HCT116 (cell line): ENCODE measurements at regions not wholly inside any gene's neighbourhood (a gene's known extent, or its start where the extent isn't known, plus 50 kb on each side); places are given as distances from the start of the nearest gene placed in this dataset.
A peak's percentile ranks its signal among the peaks of the same experiment; 100 is the strongest.

Experiments used
- ATAC-seq: fragments of 200-7000 bp; cut with Tn5 transposase; 2 replicates; pipeline ENCODE4 v1.9.1; 2020; ENCODE audit warnings: mild to moderate bottlenecking, moderate library complexity
- BruUV-seq: library from RNA; stranded (reverse); fragments of 400-500 nt; replicated peaks from 2 replicates; lab custom pipeline; 2021; lab: Mats Ljungman, UMichigan
- CTCF ChIA-PET: fragments of 300-600 bp; sonication (Branson Sonifier 250); formaldehyde crosslinking; loops from one replicate; lab custom pipeline; 2021; ENCODE audit warnings: antibody characterized with exemption; lab: Charles Lee
- POLR2A ChIA-PET: fragments of 300-600, 350-600 bp; sonication (Branson Sonifier 250); formaldehyde crosslinking; loops from one replicate; lab custom pipeline; 2021; ENCODE audit warnings: antibody characterized with exemption; lab: Charles Lee
- RAD21 ChIA-PET, 2 experiments: fragments of 300-600 bp; sonication (Branson Sonifier 250); formaldehyde crosslinking; loops; one replicate each; lab custom pipeline; 2023; ENCODE audit warnings: low total read pairs in 2 of 2; ENCODE audit not compliant: uncharacterized antibody in 2 of 2, unreplicated experiment in 2 of 2, low non-redundant PET in 1 of 2; lab: Charles Lee
- DNase-seq: peaks from one replicate; pipeline ENCODE4 v3.0.0-alpha.2; 2010; ENCODE audit warnings: low read depth, low spot score
- H2AFZ ChIP-seq: fragments of 200-600 bp; shearing (Covaris generic), sonication (generic); 2 replicates; pipeline ENCODE4 v1.6.1; 2017; ENCODE audit warnings: low read depth, mixed run types, mixed read lengths, antibody characterized with exemption, low read length; ENCODE audit not compliant: poor library complexity, severe bottlenecking
- H3K27ac ChIP-seq: 2 replicates; pipeline ENCODE4 v1.5.1; 2012; ENCODE audit warnings: low read depth, low read length
- H3K27me3 ChIP-seq: fragments of 200-600 bp; sonication (generic); 2 replicates; pipeline ENCODE4 v1.6.1; 2016; ENCODE audit warnings: mixed run types, low read length, mixed read lengths; ENCODE audit not compliant: insufficient read depth
- H3K36me3 ChIP-seq, 2 experiments: fragments of 200-500 bp in 1 of 2; fragments of 200-600 bp in 1 of 2; sonication (Bioruptor generic) in 1 of 2; sonication (generic) in 1 of 2; 2 replicates each; pipeline versions ENCODE4 v1.5.1 to v1.6.1; 2014 to 2016; ENCODE audit warnings: low read length in 2 of 2, inconsistent platforms in 1 of 2, mixed read lengths in 1 of 2, mixed run types in 1 of 2; ENCODE audit not compliant: insufficient read depth in 2 of 2, control insufficient read depth in 1 of 2
- H3K4me1 ChIP-seq, 2 experiments: fragments of 200-600 bp in 1 of 2; sonication (generic) in 1 of 2; 2 replicates each; pipeline versions ENCODE4 v1.5.1 to v1.6.1; 2012 to 2017; ENCODE audit warnings: low read length in 2 of 2, inconsistent platforms in 1 of 2, mild to moderate bottlenecking in 1 of 2, mixed read lengths in 1 of 2, mixed run types in 1 of 2, moderate library complexity in 1 of 2; ENCODE audit not compliant: insufficient read depth in 2 of 2, control insufficient read depth in 1 of 2
- H3K4me2 ChIP-seq: fragments of 200-600 bp; sonication (generic); 2 replicates; pipeline ENCODE4 v1.6.1; 2017; ENCODE audit warnings: mixed run types, low read length, mixed read lengths
- H3K4me3 ChIP-seq, 2 experiments: fragments of 200-600 bp in 1 of 2; sonication (generic) in 1 of 2; replicated peaks in 1 of 2; 2 replicates each; pipeline ENCODE4 v1.5.1; 2011 to 2016; ENCODE audit warnings: low read length in 2 of 2, control low read depth in 1 of 2, low read depth in 1 of 2, mild to moderate bottlenecking in 1 of 2, mixed read lengths in 1 of 2, mixed run types in 1 of 2
- H3K79me2 ChIP-seq: fragments of 200-600 bp; sonication (generic); 2 replicates; pipeline ENCODE4 v1.6.1; 2017; ENCODE audit warnings: mild to moderate bottlenecking, mixed run types, low read length, moderate library complexity, mixed read lengths; ENCODE audit not compliant: insufficient read depth
- H3K9ac ChIP-seq: fragments of 200-600 bp; sonication (generic); 2 replicates; pipeline ENCODE4 v1.6.1; 2016; ENCODE audit warnings: low read length, mixed read lengths
- H3K9me2 ChIP-seq: fragments of 200-600 bp; sonication (generic), shearing (Covaris generic); 2 replicates; pipeline ENCODE4 v1.6.1; 2017; ENCODE audit warnings: mixed run types, mild to moderate bottlenecking, moderate library complexity; ENCODE audit not compliant: insufficient read depth
- H3K9me3 ChIP-seq, 2 experiments: fragments of 200-500 bp in 1 of 2; fragments of 200-600 bp in 1 of 2; sonication (Bioruptor generic) in 1 of 2; sonication (generic) in 1 of 2; 2 replicates each; pipeline ENCODE4 v1.6.1; 2014 to 2017; ENCODE audit warnings: low read length in 2 of 2, mixed read lengths in 2 of 2, inconsistent platforms in 1 of 2, low read depth in 1 of 2, mild to moderate bottlenecking in 1 of 2, mixed run types in 1 of 2, moderate library complexity in 1 of 2; ENCODE audit not compliant: control insufficient read depth in 1 of 2, insufficient read depth in 1 of 2
- H4K20me1 ChIP-seq: fragments of 200-600 bp; sonication (generic), shearing (Covaris generic); 2 replicates; pipeline ENCODE4 v1.6.1; 2017; ENCODE audit warnings: mixed run types, mild to moderate bottlenecking, moderate library complexity; ENCODE audit not compliant: insufficient read depth
- ATF3 ChIP-seq: IDR thresholded peaks from 2 replicates; pipeline ENCODE4 v1.6.1; 2012
- CBX3 ChIP-seq: IDR thresholded peaks from 2 replicates; pipeline ENCODE4 v1.6.1; 2012; ENCODE audit warnings: low read depth
- EZH2 ChIP-seq: fragments of 200-600 bp; sonication (generic); IDR thresholded peaks from 2 replicates; pipeline ENCODE4 v1.6.1; 2017; ENCODE audit warnings: antibody characterized with exemption, mixed run types
- JUND ChIP-seq: IDR thresholded peaks from 2 replicates; pipeline ENCODE4 v1.6.1; 2012
- MAX ChIP-seq: IDR thresholded peaks from 2 replicates; pipeline ENCODE4 v1.6.1; 2012
- POLR2A ChIP-seq: IDR thresholded peaks from 2 replicates; pipeline ENCODE4 v1.7.0; 2011; ENCODE audit warnings: borderline replicate concordance; ENCODE audit not compliant: insufficient read depth, insufficient read length; ENCODE audit errors: extremely low read depth
- RAD21 ChIP-seq: IDR thresholded peaks from 2 replicates; pipeline ENCODE4 v1.6.1; 2012; ENCODE audit warnings: low read depth, mild to moderate bottlenecking
- SIN3A ChIP-seq: IDR thresholded peaks from 2 replicates; pipeline ENCODE4 v1.6.1; 2012; ENCODE audit warnings: low read depth
- SP1 ChIP-seq: IDR thresholded peaks from 2 replicates; pipeline ENCODE4 v1.6.1; 2012; ENCODE audit warnings: low read depth
- SRF ChIP-seq: IDR thresholded peaks from 2 replicates; pipeline ENCODE4 v1.6.1; 2012; ENCODE audit warnings: low read depth
- ZFX ChIP-seq: fragments of 450-650 bp; IDR thresholded peaks from 2 replicates; pipeline ENCODE4 v1.6.1; 2017
- intact Hi-C: fragments of 100-400 bp; cut with micrococcal nuclease; formaldehyde crosslinking; loops from 2 replicates; pipeline ENCODE4 v1.10.0; 2022
- TF ChIP-seq, protein P1 (sequence below), 3 experiments: fragments of 200-600 bp in 1 of 3; sonication (generic) in 1 of 3; IDR thresholded peaks in 2 of 3; conservative IDR thresholded peaks in 1 of 3; 2 replicates each; pipeline ENCODE4 v1.5.1; 2012 to 2017; ENCODE audit warnings: low read depth in 2 of 3, low read length in 2 of 3, antibody characterized with exemption in 1 of 3, borderline replicate concordance in 1 of 3, control low read depth in 1 of 3, mild to moderate bottlenecking in 1 of 3, mixed read lengths in 1 of 3, mixed run types in 1 of 3, moderate library complexity in 1 of 3; ENCODE audit not compliant: insufficient read depth in 1 of 3
- TF ChIP-seq, protein P2 (sequence below): IDR thresholded peaks from 2 replicates; pipeline ENCODE4 v1.6.1; 2011; ENCODE audit warnings: mild to moderate bottlenecking, low read length, moderate library complexity; ENCODE audit not compliant: insufficient replicate concordance; ENCODE audit errors: extremely low read depth

- intact Hi-C loops, result no loop called here
Measured at GRCh38 chr4:54378461-54378860, 149.4 kb downstream of the PDGFRA start.

GRCh38 chr4:54384152-54384551 is 155.1 kb downstream of the PDGFRA start:
- peaks cover 12% of the 10 kb centered on the region; the same call in 1 of the 2 replicates for H3K27me3 ChIP-seq
- no peaks in the 10 kb centered on the region for H3K79me2 ChIP-seq
- ChIA-PET RAD21 (no interaction called here), CTCF (no interaction called here), POLR2A (no interaction called here)
- no peak overlapping the region for H2AFZ ChIP-seq
- H4K20me1 ChIP-seq, result no peaks in the 10 kb centered on the region
- H3K4me3 ChIP-seq, result no peak overlapping the region
- DNase-seq, result no peak
- no peak overlapping the region for H3K9ac ChIP-seq
- no peaks in the 10 kb centered on the region for H3K36me3 ChIP-seq
- H3K9me2 ChIP-seq, result no peaks in the 10 kb centered on the region
- ATAC-seq, result peak; percentile 20; the same call in 1 of the 2 replicates
- no peak overlapping the region for H3K27ac ChIP-seq
- intact Hi-C loops, result no loop called here
- H3K4me2 ChIP-seq, result no peak overlapping the region
- no TSS peak for BruUV-seq
- H3K4me1 ChIP-seq, result no peaks in the 10 kb centered on the region
- no peak for TF ChIP-seq EZH2
- TF ChIP-seq POLR2A, result no peak
- no peak for TF ChIP-seq ZFX
- TF ChIP-seq SP1, result no peak
- TF ChIP-seq JUND, result no peak
- no peak for TF ChIP-seq CBX3
- TF ChIP-seq, protein P1, sequence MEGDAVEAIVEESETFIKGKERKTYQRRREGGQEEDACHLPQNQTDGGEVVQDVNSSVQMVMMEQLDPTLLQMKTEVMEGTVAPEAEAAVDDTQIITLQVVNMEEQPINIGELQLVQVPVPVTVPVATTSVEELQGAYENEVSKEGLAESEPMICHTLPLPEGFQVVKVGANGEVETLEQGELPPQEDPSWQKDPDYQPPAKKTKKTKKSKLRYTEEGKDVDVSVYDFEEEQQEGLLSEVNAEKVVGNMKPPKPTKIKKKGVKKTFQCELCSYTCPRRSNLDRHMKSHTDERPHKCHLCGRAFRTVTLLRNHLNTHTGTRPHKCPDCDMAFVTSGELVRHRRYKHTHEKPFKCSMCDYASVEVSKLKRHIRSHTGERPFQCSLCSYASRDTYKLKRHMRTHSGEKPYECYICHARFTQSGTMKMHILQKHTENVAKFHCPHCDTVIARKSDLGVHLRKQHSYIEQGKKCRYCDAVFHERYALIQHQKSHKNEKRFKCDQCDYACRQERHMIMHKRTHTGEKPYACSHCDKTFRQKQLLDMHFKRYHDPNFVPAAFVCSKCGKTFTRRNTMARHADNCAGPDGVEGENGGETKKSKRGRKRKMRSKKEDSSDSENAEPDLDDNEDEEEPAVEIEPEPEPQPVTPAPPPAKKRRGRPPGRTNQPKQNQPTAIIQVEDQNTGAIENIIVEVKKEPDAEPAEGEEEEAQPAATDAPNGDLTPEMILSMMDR (IDR thresholded peaks at IDR 0.05 in 2 of 3, conservative IDR thresholded peaks at IDR 0.05 in 1 of 3; ENCODE audit: borderline replicate concordance in 1 of 3, insufficient read depth in 1 of 3, low read depth in 2 of 3, low read length in 2 of 3), result no peak
- TF ChIP-seq SIN3A, result no peak
- TF ChIP-seq, all 23 proteins: peak for 0
- H3K9me3 ChIP-seq, result no peaks in the 10 kb centered on the region

More at GRCh38 chr4:54378461-54378860, 149.4 kb downstream of the PDGFRA start:
- no peaks in the 10 kb centered on the region for H3K79me2 ChIP-seq
- H3K9ac ChIP-seq, result no peak overlapping the region
- no peak overlapping the region for H2AFZ ChIP-seq
- H3K4me3 ChIP-seq, result no peak overlapping the region
- POLR2A ChIA-PET, result no interaction called here
- no peak for TF ChIP-seq RAD21
- TF ChIP-seq ATF3, result no peak
- TF ChIP-seq MAX, result no peak
- TF ChIP-seq SRF, result no peak
- TF ChIP-seq CBX3, result no peak
- TF ChIP-seq, protein P2, sequence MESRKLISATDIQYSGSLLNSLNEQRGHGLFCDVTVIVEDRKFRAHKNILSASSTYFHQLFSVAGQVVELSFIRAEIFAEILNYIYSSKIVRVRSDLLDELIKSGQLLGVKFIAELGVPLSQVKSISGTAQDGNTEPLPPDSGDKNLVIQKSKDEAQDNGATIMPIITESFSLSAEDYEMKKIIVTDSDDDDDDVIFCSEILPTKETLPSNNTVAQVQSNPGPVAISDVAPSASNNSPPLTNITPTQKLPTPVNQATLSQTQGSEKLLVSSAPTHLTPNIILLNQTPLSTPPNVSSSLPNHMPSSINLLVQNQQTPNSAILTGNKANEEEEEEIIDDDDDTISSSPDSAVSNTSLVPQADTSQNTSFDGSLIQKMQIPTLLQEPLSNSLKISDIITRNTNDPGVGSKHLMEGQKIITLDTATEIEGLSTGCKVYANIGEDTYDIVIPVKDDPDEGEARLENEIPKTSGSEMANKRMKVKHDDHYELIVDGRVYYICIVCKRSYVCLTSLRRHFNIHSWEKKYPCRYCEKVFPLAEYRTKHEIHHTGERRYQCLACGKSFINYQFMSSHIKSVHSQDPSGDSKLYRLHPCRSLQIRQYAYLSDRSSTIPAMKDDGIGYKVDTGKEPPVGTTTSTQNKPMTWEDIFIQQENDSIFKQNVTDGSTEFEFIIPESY, result no peak
- H3K4me1 ChIP-seq, result no peaks in the 10 kb centered on the region; a peak in 1 of 4 replicates
- no peak overlapping the region for H3K27ac ChIP-seq
- DNase-seq (no peak), ATAC-seq (no peak)
- BruUV-seq, result no TSS peak
- no peaks in the 10 kb centered on the region for H4K20me1 ChIP-seq
- H3K36me3 ChIP-seq, result no peaks in the 10 kb centered on the region
- RAD21 ChIA-PET, result no interaction called here
- no peaks in the 10 kb centered on the region for H3K9me2 ChIP-seq
- no peaks in the 10 kb centered on the region for H3K9me3 ChIP-seq
- CTCF ChIA-PET, result no interaction called here
- peaks cover 10% of the 10 kb centered on the region; the same call in 1 of the 2 replicates for H3K27me3 ChIP-seq
- no peak overlapping the region for H3K4me2 ChIP-seq
